ENCODE measurements at regions not wholly inside any gene's neighbourhood (a gene's known extent, or its start where the extent isn't known, plus 50 kb on each side); places are given as distances from the start of the nearest gene placed in this dataset.

DNA sequence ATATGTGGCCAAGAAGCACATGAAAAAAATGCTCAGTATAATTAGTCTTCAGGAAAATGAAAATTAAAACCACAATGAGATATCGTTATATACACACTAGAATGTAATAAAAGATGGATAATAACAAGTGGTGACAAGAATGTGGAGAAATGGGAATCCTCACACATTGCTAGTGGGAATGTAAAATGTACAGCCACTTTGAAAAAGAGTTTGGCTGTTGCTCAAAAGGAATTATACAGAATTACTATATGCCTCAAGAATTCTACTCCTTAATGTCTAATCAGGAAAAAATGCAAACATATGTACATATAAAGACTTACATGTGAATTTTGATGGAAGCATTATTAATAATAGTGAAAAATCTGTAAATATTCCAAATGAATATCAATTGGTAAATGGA, 102.2 kb downstream of the SPCS3 start:
- no peaks in the 10 kb centered on the region for H3K36me3 ChIP-seq (ENCODE audit: control insufficient read depth in 2 of 2, insufficient read depth in 2 of 2, low read length in 2 of 2)
- H3K9ac ChIP-seq (ENCODE audit: low read length in 2 of 2) = no peak overlapping the region
- H3K4me3 ChIP-seq (ENCODE audit: low read length in 2 of 2) = no peak overlapping the region
- H3K4me1 ChIP-seq (ENCODE audit: control insufficient read depth, insufficient read depth, low read length) = no peaks in the 10 kb centered on the region
- no peak overlapping the region for H3K27ac ChIP-seq (ENCODE audit: low read length)
- no peaks in the 10 kb centered on the region for H3K27me3 ChIP-seq (ENCODE audit: control insufficient read depth in 1 of 2, insufficient read depth in 2 of 2, low read length in 2 of 2)
- H3K9me3 ChIP-seq (ENCODE audit: control insufficient read depth in 2 of 2, low read length in 2 of 2) = no peaks in the 10 kb centered on the region

GRCh38 chr4:176422511-176422910, 102.7 kb downstream of the SPCS3 start:
- no peak overlapping the region for H3K9ac ChIP-seq (ENCODE audit: low read length in 2 of 2)
- no peak overlapping the region for H3K27ac ChIP-seq (ENCODE audit: low read length)
- H3K27me3 ChIP-seq (ENCODE audit: control insufficient read depth in 1 of 2, insufficient read depth in 2 of 2, low read length in 2 of 2) = no peaks in the 10 kb centered on the region

DNA sequence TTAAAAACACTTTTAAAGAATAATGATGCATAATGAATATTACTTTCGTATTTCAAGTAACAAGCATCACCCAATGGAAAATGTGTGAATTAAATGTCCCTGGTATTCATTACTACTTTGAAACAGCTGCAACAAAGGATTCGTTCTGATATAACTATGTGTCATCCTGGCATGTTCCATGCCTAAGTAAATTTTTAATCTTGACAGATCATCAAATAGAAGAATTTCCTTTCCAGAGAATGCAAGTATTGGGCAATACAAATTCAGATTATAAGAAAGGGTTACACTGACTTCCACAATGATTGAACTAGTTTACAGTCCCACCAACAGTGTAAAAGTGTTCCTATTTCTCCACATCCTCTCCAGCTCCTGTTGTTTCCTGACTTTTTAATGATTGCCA, 105.3 kb downstream of the SPCS3 start:
- no peak overlapping the region for H3K27ac ChIP-seq (ENCODE audit: low read length)
- no peak overlapping the region for H3K4me3 ChIP-seq (ENCODE audit: low read length in 2 of 2)

More at GRCh38 chr4:176422511-176422910, 102.7 kb downstream of the SPCS3 start:
- Histone ChIP-seq H3K36me3 (ENCODE audit: control insufficient read depth in 2 of 2, insufficient read depth in 2 of 2, low read length in 2 of 2) (no peaks in the 10 kb centered on the region), H3K4me3 (ENCODE audit: low read length in 2 of 2) (no peak overlapping the region), H3K4me1 (ENCODE audit: control insufficient read depth, insufficient read depth, low read length) (no peaks in the 10 kb centered on the region), H3K9me3 (ENCODE audit: control insufficient read depth in 2 of 2, low read length in 2 of 2) (no peaks in the 10 kb centered on the region)

DNA sequence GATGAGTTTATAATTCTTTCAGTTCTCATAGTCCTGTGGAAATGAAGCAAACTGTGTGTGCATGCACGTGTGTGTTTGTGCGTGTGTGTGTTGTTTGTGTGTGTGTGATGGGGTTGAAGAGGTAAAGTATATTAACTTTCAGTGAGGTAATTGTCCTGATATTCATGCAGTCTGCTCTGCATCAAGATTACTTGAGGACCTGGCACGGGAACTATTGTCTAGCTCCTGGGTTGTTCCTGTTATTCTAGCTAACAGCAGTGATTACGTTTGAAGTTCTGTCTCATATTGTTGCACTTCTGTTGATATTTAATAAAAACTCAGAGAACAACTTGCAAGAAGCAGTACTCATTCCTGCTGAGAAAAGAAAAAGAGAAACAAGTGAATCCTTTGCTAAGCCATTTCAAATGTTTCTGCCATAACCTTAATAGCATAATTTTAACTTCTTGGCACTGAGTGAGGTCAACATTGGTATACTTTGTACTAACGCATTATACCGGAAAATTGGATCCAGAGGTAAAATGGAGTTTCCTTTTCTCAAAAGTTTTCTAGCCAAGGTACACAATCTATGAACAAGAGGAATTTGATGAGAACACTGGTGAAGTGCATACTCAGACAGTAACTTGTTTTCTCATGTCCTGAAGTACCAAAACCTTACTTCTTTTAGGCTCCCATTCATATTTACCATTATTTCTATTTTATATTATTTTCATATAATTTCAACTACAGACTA, 113.2 kb downstream of the SPCS3 start:
- Histone ChIP-seq H3K27me3 (ENCODE audit: control insufficient read depth in 1 of 2, insufficient read depth in 2 of 2, low read length in 2 of 2) (no peaks in the 10 kb centered on the region), H3K9me3 (ENCODE audit: control insufficient read depth in 2 of 2, low read length in 2 of 2) (no peaks in the 10 kb centered on the region)

More for the DNA sequence above, 105.3 kb downstream of the SPCS3 start:
- Histone ChIP-seq H3K9ac (ENCODE audit: low read length in 2 of 2) (no peak overlapping the region), H3K27me3 (ENCODE audit: control insufficient read depth in 1 of 2, insufficient read depth in 2 of 2, low read length in 2 of 2) (no peaks in the 10 kb centered on the region), H3K36me3 (ENCODE audit: control insufficient read depth in 2 of 2, insufficient read depth in 2 of 2, low read length in 2 of 2) (no peaks in the 10 kb centered on the region), H3K4me1 (ENCODE audit: control insufficient read depth, insufficient read depth, low read length) (no peaks in the 10 kb centered on the region), H3K9me3 (ENCODE audit: control insufficient read depth in 2 of 2, low read length in 2 of 2) (no peaks in the 10 kb centered on the region)

DNA sequence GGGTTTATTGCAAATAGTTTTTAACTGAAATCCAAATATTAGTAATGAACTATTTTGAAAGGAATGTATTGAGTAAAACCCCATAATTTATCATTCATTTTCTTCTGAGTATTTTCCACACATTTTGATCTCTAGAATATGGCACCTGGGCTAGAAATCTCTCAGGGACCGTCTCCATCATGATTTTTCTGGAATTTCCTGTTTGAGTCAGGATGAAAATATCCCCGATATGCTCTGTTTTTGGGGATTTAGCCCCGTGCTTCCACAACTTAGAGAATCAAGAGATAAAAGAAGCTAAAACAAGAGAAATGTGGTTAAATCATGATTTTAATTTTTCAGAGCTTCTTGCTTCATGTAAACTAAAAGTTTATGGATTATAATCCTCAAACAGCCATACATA, 114.2 kb downstream of the SPCS3 start:
- H3K36me3 ChIP-seq (ENCODE audit: control insufficient read depth in 2 of 2, insufficient read depth in 2 of 2, low read length in 2 of 2) = no peaks in the 10 kb centered on the region
- H3K27me3 ChIP-seq (ENCODE audit: control insufficient read depth in 1 of 2, insufficient read depth in 2 of 2, low read length in 2 of 2) = no peaks in the 10 kb centered on the region
- no peak overlapping the region for H3K27ac ChIP-seq (ENCODE audit: low read length)
- no peak overlapping the region for H3K9ac ChIP-seq (ENCODE audit: low read length in 2 of 2)
- H3K9me3 ChIP-seq (ENCODE audit: control insufficient read depth in 2 of 2, low read length in 2 of 2) = no peaks in the 10 kb centered on the region
- H3K4me1 ChIP-seq (ENCODE audit: control insufficient read depth, insufficient read depth, low read length) = no peaks in the 10 kb centered on the region
- no peak overlapping the region for H3K4me3 ChIP-seq (ENCODE audit: low read length in 2 of 2)

More for the DNA sequence above, 113.2 kb downstream of the SPCS3 start:
- H3K36me3 ChIP-seq (ENCODE audit: control insufficient read depth in 2 of 2, insufficient read depth in 2 of 2, low read length in 2 of 2) = no peaks in the 10 kb centered on the region
- H3K4me3 ChIP-seq (ENCODE audit: low read length in 2 of 2) = no peak overlapping the region
- H3K9ac ChIP-seq (ENCODE audit: low read length in 2 of 2) = no peak overlapping the region
- no peak overlapping the region for H3K27ac ChIP-seq (ENCODE audit: low read length)
- H3K4me1 ChIP-seq (ENCODE audit: control insufficient read depth, insufficient read depth, low read length) = no peaks in the 10 kb centered on the region

GRCh38 chr4:176435901-176436292, 116.1 kb downstream of the SPCS3 start:
- no peaks in the 10 kb centered on the region for H3K9me3 ChIP-seq (ENCODE audit: control insufficient read depth in 2 of 2, low read length in 2 of 2)
- no peaks in the 10 kb centered on the region for H3K27me3 ChIP-seq (ENCODE audit: control insufficient read depth in 1 of 2, insufficient read depth in 2 of 2, low read length in 2 of 2)
- H3K4me1 ChIP-seq (ENCODE audit: control insufficient read depth, insufficient read depth, low read length) = no peaks in the 10 kb centered on the region
- no peak overlapping the region for H3K4me3 ChIP-seq (ENCODE audit: low read length in 2 of 2)
- H3K36me3 ChIP-seq (ENCODE audit: control insufficient read depth in 2 of 2, insufficient read depth in 2 of 2, low read length in 2 of 2) = no peaks in the 10 kb centered on the region
- no peak overlapping the region for H3K9ac ChIP-seq (ENCODE audit: low read length in 2 of 2)
- H3K27ac ChIP-seq (ENCODE audit: low read length) = no peak overlapping the region

- Histone ChIP-seq H3K9me3 (ENCODE audit: control insufficient read depth in 2 of 2, low read length in 2 of 2) (no peaks in the 10 kb centered on the region), H3K4me3 (ENCODE audit: low read length in 2 of 2) (no peak overlapping the region), H3K36me3 (ENCODE audit: control insufficient read depth in 2 of 2, insufficient read depth in 2 of 2, low read length in 2 of 2) (no peaks in the 10 kb centered on the region), H3K9ac (ENCODE audit: low read length in 2 of 2) (no peak overlapping the region), H3K27ac (ENCODE audit: low read length) (no peak overlapping the region), H3K27me3 (ENCODE audit: control insufficient read depth in 1 of 2, insufficient read depth in 2 of 2, low read length in 2 of 2) (no peaks in the 10 kb centered on the region), H3K4me1 (ENCODE audit: control insufficient read depth, insufficient read depth, low read length) (no peaks in the 10 kb centered on the region)
Observed at GRCh38 chr4:176436293-176436973, 116.7 kb downstream of the SPCS3 start.

DNA sequence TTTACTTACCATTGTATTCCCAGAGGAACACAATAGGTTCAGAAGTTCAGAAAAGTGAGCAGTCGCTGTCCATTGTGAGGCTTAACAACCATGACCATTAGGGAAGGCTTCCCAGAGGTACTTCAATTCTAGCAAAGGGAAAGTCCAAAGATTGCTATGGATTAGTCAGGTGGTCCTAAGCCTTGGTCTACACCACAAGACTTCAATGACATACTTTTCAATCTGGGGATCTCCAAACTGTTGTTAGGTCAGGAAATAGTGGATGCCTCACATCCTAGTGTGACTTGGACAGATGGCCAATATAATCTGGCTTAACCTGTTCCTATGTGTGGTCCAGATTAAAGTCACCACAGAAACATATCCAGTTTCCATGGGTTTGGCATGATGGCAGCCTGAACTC, 118.0 kb downstream of the SPCS3 start:
- H3K4me3 ChIP-seq (ENCODE audit: low read length in 2 of 2) = no peak overlapping the region
- H3K27me3 ChIP-seq (ENCODE audit: control insufficient read depth in 1 of 2, insufficient read depth in 2 of 2, low read length in 2 of 2) = no peaks in the 10 kb centered on the region
- H3K27ac ChIP-seq (ENCODE audit: low read length) = no peak overlapping the region
- no peak overlapping the region for H3K9ac ChIP-seq (ENCODE audit: low read length in 2 of 2)
- H3K9me3 ChIP-seq (ENCODE audit: control insufficient read depth in 2 of 2, low read length in 2 of 2) = no peaks in the 10 kb centered on the region
- no peaks in the 10 kb centered on the region for H3K4me1 ChIP-seq (ENCODE audit: control insufficient read depth, insufficient read depth, low read length)
- no peaks in the 10 kb centered on the region for H3K36me3 ChIP-seq (ENCODE audit: control insufficient read depth in 2 of 2, insufficient read depth in 2 of 2, low read length in 2 of 2)

DNA sequence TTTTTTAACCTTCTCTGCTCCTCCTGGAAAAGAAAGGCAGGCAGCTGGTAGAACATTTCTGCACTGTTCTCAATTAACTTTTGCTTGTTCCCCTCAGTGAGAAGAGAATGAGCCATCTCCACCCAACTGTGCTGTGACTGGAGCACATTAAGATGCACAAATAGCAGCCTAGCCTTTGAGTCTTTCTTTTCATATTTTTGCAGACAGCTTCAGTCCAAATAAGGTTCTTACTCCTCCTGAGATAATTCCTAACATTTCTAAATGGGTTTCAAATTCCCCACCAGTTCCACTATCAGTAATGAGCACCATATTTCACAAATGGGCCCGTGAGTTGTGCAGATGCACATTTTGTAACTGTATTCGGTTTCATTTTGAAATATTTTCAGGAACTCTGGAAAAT, 118.6 kb downstream of the SPCS3 start:
- Histone ChIP-seq H3K4me3 (ENCODE audit: low read length in 2 of 2) (no peak overlapping the region), H3K4me1 (ENCODE audit: control insufficient read depth, insufficient read depth, low read length) (no peaks in the 10 kb centered on the region), H3K36me3 (ENCODE audit: control insufficient read depth in 2 of 2, insufficient read depth in 2 of 2, low read length in 2 of 2) (no peaks in the 10 kb centered on the region), H3K9ac (ENCODE audit: low read length in 2 of 2) (no peak overlapping the region), H3K27ac (ENCODE audit: low read length) (no peak overlapping the region), H3K9me3 (ENCODE audit: control insufficient read depth in 2 of 2, low read length in 2 of 2) (no peaks in the 10 kb centered on the region), H3K27me3 (ENCODE audit: control insufficient read depth in 1 of 2, insufficient read depth in 2 of 2, low read length in 2 of 2) (no peaks in the 10 kb centered on the region)

DNA sequence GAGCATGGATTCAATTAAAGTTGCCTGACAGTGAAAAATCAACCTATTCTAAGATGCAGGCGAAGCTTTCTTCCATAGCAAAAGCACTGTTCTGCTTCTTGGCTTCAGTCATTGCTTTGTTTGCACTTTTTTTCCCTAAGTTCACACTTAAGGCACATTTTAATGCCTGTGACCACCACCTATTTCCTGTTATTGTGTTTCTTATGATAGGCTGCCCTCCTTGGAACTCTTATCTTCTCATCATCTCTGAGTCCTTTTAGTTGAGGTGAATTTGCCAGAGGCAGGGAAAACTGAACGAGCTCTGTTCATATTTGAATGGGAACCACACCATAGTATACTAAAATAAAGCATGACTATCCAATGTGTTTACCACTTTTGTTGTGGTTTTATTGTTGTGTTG, 119.8 kb downstream of the SPCS3 start:
- no peaks in the 10 kb centered on the region for H3K27me3 ChIP-seq (ENCODE audit: control insufficient read depth in 1 of 2, insufficient read depth in 2 of 2, low read length in 2 of 2)
- no peak overlapping the region for H3K9ac ChIP-seq (ENCODE audit: low read length in 2 of 2)
- H3K4me1 ChIP-seq (ENCODE audit: control insufficient read depth, insufficient read depth, low read length) = no peaks in the 10 kb centered on the region
- H3K36me3 ChIP-seq (ENCODE audit: control insufficient read depth in 2 of 2, insufficient read depth in 2 of 2, low read length in 2 of 2) = no peaks in the 10 kb centered on the region
- H3K27ac ChIP-seq (ENCODE audit: low read length) = no peak overlapping the region
- no peaks in the 10 kb centered on the region for H3K9me3 ChIP-seq (ENCODE audit: control insufficient read depth in 2 of 2, low read length in 2 of 2)
- no peak overlapping the region for H3K4me3 ChIP-seq (ENCODE audit: low read length in 2 of 2)

GRCh38 chr4:176440698-176441097, 120.9 kb downstream of the SPCS3 start:
- Histone ChIP-seq H3K9ac (ENCODE audit: low read length in 2 of 2) (no peak overlapping the region), H3K27me3 (ENCODE audit: control insufficient read depth in 1 of 2, insufficient read depth in 2 of 2, low read length in 2 of 2) (no peaks in the 10 kb centered on the region), H3K4me3 (ENCODE audit: low read length in 2 of 2) (no peak overlapping the region), H3K9me3 (ENCODE audit: control insufficient read depth in 2 of 2, low read length in 2 of 2) (no peaks in the 10 kb centered on the region), H3K27ac (ENCODE audit: low read length) (no peak overlapping the region), H3K4me1 (ENCODE audit: control insufficient read depth, insufficient read depth, low read length) (no peaks in the 10 kb centered on the region), H3K36me3 (ENCODE audit: control insufficient read depth in 2 of 2, insufficient read depth in 2 of 2, low read length in 2 of 2) (no peaks in the 10 kb centered on the region)

Measured in stomach smooth muscle (tissue), 2 donors.